Left cardiac atrium (tissue), 4 donors: ENCODE measurements at regions not wholly inside any gene's neighbourhood (a gene's known extent, or its start where the extent isn't known, plus 50 kb on each side); places are given as distances from the start of the nearest gene placed in this dataset.
"Not testable (repeated sequence)": the region's sequence is repeated elsewhere in the genome, so short reads cannot be mapped to it uniquely, and the experiment has no call there.

Experiments
- ATAC-seq, 2 donors: fragments of 200-7000 bp; cut with Tn5 transposase; one replicate each; pipeline ENCODE4 v1.9.1; 2020; ENCODE audit warnings: mild to moderate bottlenecking in 2 of 2, moderate library complexity in 2 of 2
- DNase-seq: peaks from one replicate; pipeline ENCODE4 v3.0.0-alpha.2; 2020
- intact Hi-C, 2 donors: fragments of 100-400 bp; cut with DNase I; formaldehyde crosslinking; loops; one replicate each; pipeline versions ENCODE4 v1.14.1 to v1.15.1; 2022 to 2023
- donor health status: DM: no; HTN: yes; CAD: no.
- donor health status: DM: no; HTN: yes; CAD: no; lungs with severe emphysema.
- donor health status: DM: yes; HTN: yes; CAD: no.
- donor health status: Dilated cardiomyopathy.

DNA sequence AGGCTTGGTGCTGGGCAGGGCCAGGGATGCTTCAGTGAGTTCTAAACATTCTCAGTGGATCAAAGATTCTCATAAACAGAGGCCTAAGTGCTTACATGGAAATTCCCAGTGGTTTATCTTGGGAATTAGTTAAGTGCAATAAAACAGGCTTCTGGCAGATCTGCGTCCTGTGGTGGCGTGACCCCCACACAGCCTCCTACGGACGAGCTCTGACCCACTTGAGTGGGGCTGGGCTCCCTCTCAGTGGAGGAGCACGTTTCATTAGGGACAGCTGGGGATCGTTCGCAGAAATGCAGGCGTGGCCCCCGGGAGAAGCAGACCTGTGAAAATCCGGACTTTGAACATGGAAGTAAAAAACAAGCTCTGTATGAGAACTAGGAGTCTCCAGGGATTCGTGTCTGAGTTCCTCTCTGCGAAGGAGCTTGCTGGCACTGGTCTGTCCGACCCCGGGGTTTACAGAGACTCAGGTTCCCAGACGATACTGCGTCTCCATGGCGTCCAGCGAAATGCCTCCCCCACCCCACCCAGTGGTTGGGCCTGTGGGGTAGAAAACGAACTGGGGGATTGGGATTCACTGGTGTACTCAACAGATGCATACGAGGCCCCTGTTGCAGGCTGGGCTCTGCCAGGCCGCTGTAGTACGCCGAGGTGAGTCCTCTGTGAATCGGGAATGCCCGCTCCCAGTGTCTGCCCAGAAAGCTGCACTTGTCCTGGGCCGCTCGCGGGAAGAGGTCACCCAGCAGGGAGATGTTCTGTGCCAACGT is 117.6 kb downstream of the NPIPB11 start:
- ATAC-seq, result peak in 1 of 2 donors; percentile 9
- DNase-seq, result not testable (repeated sequence)

GRCh38 chr16:29287871-29288535 is 118.5 kb downstream of the NPIPB11 start:
- ATAC-seq, result peak in 1 of 2 donors; percentile 10
- intact Hi-C loops, DNase-seq: not testable (repeated sequence)

More for the DNA sequence above, 117.6 kb downstream of the NPIPB11 start:
- intact Hi-C loops, result not testable (repeated sequence)

- intact Hi-C loops, ATAC-seq, DNase-seq: not testable (repeated sequence)
These were observed 119.3 kb downstream of the NPIPB11 start for GRCh38 chr16:29287246-29287645.

DNA sequence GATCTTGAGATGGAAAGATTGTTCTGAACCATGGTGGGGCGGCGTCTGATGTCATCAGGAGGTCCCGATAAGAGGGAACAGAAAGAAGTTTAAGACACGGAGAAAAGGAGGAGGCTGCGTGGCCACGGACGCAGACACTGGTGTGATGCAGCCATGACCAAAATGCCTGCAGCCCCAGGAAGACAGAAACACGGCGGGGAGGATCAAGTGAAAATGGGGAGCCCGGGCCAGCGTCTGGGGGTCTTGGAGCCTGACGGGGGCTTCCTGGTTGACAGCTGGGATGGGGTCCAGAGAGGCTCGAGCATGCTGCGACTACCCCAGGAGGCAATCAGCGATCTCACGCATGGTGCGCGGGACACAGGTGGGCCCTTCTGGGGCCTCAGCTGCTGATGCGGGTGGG is 119.7 kb downstream of the NPIPB11 start:
- DNase-seq, intact Hi-C loops, ATAC-seq: not testable (repeated sequence)

GRCh38 chr16:29286161-29286560 is 120.3 kb downstream of the NPIPB11 start:
- intact Hi-C loops, DNase-seq, ATAC-seq: not testable (repeated sequence)

DNA sequence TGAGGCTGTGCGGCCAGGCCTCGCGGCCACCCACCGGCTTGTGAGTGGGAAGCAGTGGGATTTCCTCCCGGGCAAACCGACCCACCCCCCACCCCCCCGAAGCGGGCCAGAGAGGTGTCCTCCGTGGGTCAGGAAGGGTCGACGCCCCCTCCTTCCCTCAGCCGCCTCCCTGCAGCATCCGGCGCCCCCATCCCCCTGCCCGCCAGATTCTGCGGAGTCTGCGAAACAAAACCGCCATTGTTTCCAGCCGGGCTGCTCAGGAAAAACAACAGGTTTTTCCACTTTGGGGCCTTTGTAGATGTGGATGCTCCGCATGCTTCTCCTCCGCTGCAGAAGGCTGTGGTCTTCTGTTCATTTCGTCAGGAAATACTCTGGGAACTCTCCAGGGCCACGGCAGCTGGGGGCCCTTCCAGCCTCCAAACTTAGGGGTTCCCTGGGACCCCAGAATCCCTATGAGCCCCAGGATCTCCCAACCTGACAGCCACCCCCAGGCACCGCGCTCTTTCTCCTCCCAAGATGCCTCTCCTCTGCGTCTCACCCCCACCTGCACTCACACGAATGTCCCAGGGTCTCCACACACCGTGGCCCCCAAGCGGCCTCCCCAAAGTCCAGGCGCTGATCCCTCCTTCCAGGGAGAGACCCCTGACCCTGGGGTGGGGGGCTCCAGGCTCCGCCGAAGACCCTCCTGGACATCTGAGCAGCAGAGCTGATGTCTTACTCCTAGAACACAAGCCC is 121.2 kb downstream of the NPIPB11 start:
- peak in 1 of 2 donors; percentile 2 for ATAC-seq

GRCh38 chr16:29284723-29285122 is 121.8 kb downstream of the NPIPB11 start:
- DNase-seq, intact Hi-C loops, ATAC-seq: not testable (repeated sequence)

More for the DNA sequence above, 121.2 kb downstream of the NPIPB11 start:
- DNase-seq, result peak; percentile 21
- intact Hi-C loops, result not testable (repeated sequence)

- intact Hi-C loops, result not testable (repeated sequence)
These were observed 122.4 kb downstream of the NPIPB11 start for GRCh38 chr16:29284159-29284558.

DNA sequence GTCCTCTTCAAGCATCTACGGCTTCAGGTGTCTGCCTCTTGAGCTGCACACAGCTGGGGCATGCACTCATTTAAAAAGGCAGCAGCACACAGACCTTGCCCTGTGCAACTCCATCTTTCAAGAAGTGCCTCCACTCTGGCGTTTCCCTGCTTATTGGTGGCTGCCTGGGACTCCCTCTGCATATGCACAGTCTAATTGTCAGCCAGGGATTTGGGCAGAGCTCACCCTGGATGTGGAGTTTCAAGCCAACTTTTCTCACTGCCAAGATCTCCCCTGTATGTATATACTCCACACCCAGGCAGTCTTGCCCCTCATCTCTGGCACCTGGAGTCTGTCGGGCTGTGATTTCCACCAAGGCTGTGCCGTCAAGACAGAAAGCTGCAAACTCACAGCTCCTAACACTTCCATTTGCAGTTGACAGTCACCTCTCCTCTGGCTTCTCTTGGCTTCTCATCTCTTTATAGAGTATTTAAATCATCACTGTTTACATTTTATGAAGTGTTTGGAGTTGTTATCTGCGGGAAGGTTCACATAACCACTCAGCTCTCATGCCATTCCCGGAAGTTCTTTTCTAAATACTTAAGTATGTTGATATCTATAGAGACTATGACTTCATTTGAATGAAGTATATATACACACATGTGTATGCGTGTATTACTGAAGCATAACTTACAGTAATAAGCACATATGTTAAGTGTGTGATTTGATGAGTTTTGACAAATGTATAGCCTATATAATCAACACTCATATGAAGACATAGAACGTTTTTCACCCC is 128.2 kb downstream of the NPIPB11 start:
- intact Hi-C loops, DNase-seq, ATAC-seq: not testable (repeated sequence)

More at GRCh38 chr16:29284159-29284558, 122.4 kb downstream of the NPIPB11 start:
- not testable (repeated sequence) for ATAC-seq, DNase-seq

GRCh38 chr16:29276446-29276845 is 130.1 kb downstream of the NPIPB11 start:
- intact Hi-C loops, DNase-seq, ATAC-seq: not testable (repeated sequence)

GRCh38 chr16:29274055-29275035 is 132.2 kb downstream of the NPIPB11 start:
- intact Hi-C loops, DNase-seq: not testable (repeated sequence)
- ATAC-seq, result peak in 1 of 2 donors; percentile 36

GRCh38 chr16:29273298-29274054 is 133.0 kb downstream of the NPIPB11 start:
- ATAC-seq, result not testable (repeated sequence)

GRCh38 chr16:29271721-29272675 is 134.5 kb downstream of the NPIPB11 start:
- peak; percentile 48 to 73 for ATAC-seq
- DNase-seq, intact Hi-C loops: not testable (repeated sequence)

More at GRCh38 chr16:29273298-29274054, 133.0 kb downstream of the NPIPB11 start:
- intact Hi-C loops, DNase-seq: not testable (repeated sequence)

GRCh38 chr16:29270923-29271322 is 135.6 kb downstream of the NPIPB11 start:
- DNase-seq, intact Hi-C loops, ATAC-seq: not testable (repeated sequence)

- DNase-seq, ATAC-seq, intact Hi-C loops: not testable (repeated sequence)
These were observed 136.5 kb downstream of the NPIPB11 start for GRCh38 chr16:29270033-29270432.
